D721Med (cell line): ENCODE measurements at regions not wholly inside any gene's neighbourhood (a gene's known extent, or its start where the extent isn't known, plus 50 kb on each side); places are given as distances from the start of the nearest gene placed in this dataset.

Experiments
- DNase-seq: peaks from one replicate; pipeline ENCODE4 v3.0.0; 2011; ENCODE audit warnings: low spot score; ENCODE audit not compliant: insufficient read length
- FAIRE-seq: peaks from 2 replicates; lab custom pipeline; 2011; peaks lifted over from hg19 to GRCh38; lab: Jason Lieb, UNC
- CTCF ChIP-seq: IDR thresholded peaks from 2 replicates; pipeline ENCODE4 v1.5.1; 2012; ENCODE audit warnings: mild to moderate bottlenecking, control low read depth; ENCODE audit not compliant: insufficient read depth; ENCODE audit errors: missing control alignments

GRCh38 chr6:85803721-85804120, 161.0 kb upstream of the SYNCRIP start:
- TF ChIP-seq CTCF: no peak
- FAIRE-seq: no peak

GRCh38 chr6:85802162-85802561, 159.5 kb upstream of the SYNCRIP start:
- FAIRE-seq: no peak
- TF ChIP-seq CTCF: no peak
- no peak for DNase-seq

More at GRCh38 chr6:85803721-85804120, 161.0 kb upstream of the SYNCRIP start:
- DNase-seq: no peak

GRCh38 chr6:85798931-85799652, 156.4 kb upstream of the SYNCRIP start:
- TF ChIP-seq CTCF: no peak
- FAIRE-seq (no peak), DNase-seq (no peak)

GRCh38 chr6:85797993-85798392, 155.3 kb upstream of the SYNCRIP start:
- FAIRE-seq (no peak), DNase-seq (no peak)
- no peak for TF ChIP-seq CTCF

- DNase-seq (no peak), FAIRE-seq (no peak)
- no peak for TF ChIP-seq CTCF
Observed at GRCh38 chr6:85795945-85796344, 153.3 kb upstream of the SYNCRIP start.

- TF ChIP-seq CTCF: no peak
- DNase-seq: no peak
- no peak for FAIRE-seq
Observed at GRCh38 chr6:85792254-85792653, 149.6 kb upstream of the SYNCRIP start.

- FAIRE-seq (no peak), DNase-seq (no peak)
Observed at GRCh38 chr6:85775883-85776282, 133.2 kb upstream of the SYNCRIP start.

More at GRCh38 chr6:85775883-85776282, 133.2 kb upstream of the SYNCRIP start:
- TF ChIP-seq CTCF: peak; percentile 5
